ENCODE measurements at regions not wholly inside any gene's neighbourhood (a gene's known extent, or its start where the extent isn't known, plus 50 kb on each side); places are given as distances from the start of the nearest gene placed in this dataset.

GRCh38 chr4:165803005-165803404 is 70.0 kb upstream of the TLL1 start:
- POLR2A ChIA-PET, result no interaction called here
- no peak for DNase-seq (ENCODE audit: low read depth, low spot score)
- CTCF ChIA-PET, result no interaction called here
- no peak for TF ChIP-seq CTCF (IDR thresholded peaks at IDR 0.05; ENCODE audit: low read depth, low read length)
- Histone ChIP-seq H3K27ac (ENCODE audit: low read depth, low read length) (no peak overlapping the region), H3K4me3 (ENCODE audit: low read depth, low read length) (no peak overlapping the region), H3K9me3 (ENCODE audit: control insufficient read depth, insufficient read depth, low read length) (peaks cover 8% of the 10 kb centered on the region), H3K27me3 (ENCODE audit: control insufficient read depth, insufficient read depth, low read length) (no peaks in the 10 kb centered on the region)

- Histone ChIP-seq H3K27me3 (ENCODE audit: control insufficient read depth, insufficient read depth, low read length) (no peaks in the 10 kb centered on the region), H3K9me3 (ENCODE audit: control insufficient read depth, insufficient read depth, low read length) (no peaks in the 10 kb centered on the region), H3K27ac (ENCODE audit: low read depth, low read length) (no peak overlapping the region), H3K4me3 (ENCODE audit: low read depth, low read length) (no peak overlapping the region)
- ChIA-PET POLR2A (no interaction called here), CTCF (no interaction called here)
- no peak for DNase-seq (ENCODE audit: low read depth, low spot score)
- no peak for TF ChIP-seq CTCF (IDR thresholded peaks at IDR 0.05; ENCODE audit: low read depth, low read length)
These were observed 67.6 kb upstream of the TLL1 start for GRCh38 chr4:165805406-165805805.

- DNase-seq (ENCODE audit: low read depth, low spot score), result no peak
- Histone ChIP-seq H3K27ac (ENCODE audit: low read depth, low read length) (no peak overlapping the region), H3K27me3 (ENCODE audit: control insufficient read depth, insufficient read depth, low read length) (no peaks in the 10 kb centered on the region), H3K9me3 (ENCODE audit: control insufficient read depth, insufficient read depth, low read length) (no peaks in the 10 kb centered on the region), H3K4me3 (ENCODE audit: low read depth, low read length) (no peak overlapping the region)
- CTCF ChIA-PET, result no interaction called here
- POLR2A ChIA-PET, result no interaction called here
- no peak for TF ChIP-seq CTCF (IDR thresholded peaks at IDR 0.05; ENCODE audit: low read depth, low read length)
These were observed 66.4 kb upstream of the TLL1 start for GRCh38 chr4:165806613-165807012.

GRCh38 chr4:165810726-165811125 is 62.3 kb upstream of the TLL1 start:
- H3K27me3 ChIP-seq (ENCODE audit: control insufficient read depth, insufficient read depth, low read length), result no peaks in the 10 kb centered on the region
- H3K27ac ChIP-seq (ENCODE audit: low read depth, low read length), result no peak overlapping the region
- no peak for DNase-seq (ENCODE audit: low read depth, low spot score)
- no peak for TF ChIP-seq CTCF (IDR thresholded peaks at IDR 0.05; ENCODE audit: low read depth, low read length)
- ChIA-PET POLR2A (no interaction called here), CTCF (no interaction called here)
- no peak overlapping the region for H3K4me3 ChIP-seq (ENCODE audit: low read depth, low read length)
- no peaks in the 10 kb centered on the region for H3K9me3 ChIP-seq (ENCODE audit: control insufficient read depth, insufficient read depth, low read length)

GRCh38 chr4:165813606-165814005 is 59.4 kb upstream of the TLL1 start:
- H3K9me3 ChIP-seq (ENCODE audit: control insufficient read depth, insufficient read depth, low read length), result 0 out of 2 replicates have a peak, but pooled peaks cover under 1% of the 10 kb centered on the region
- no peak for DNase-seq (ENCODE audit: low read depth, low spot score)
- no peak for TF ChIP-seq CTCF (IDR thresholded peaks at IDR 0.05; ENCODE audit: low read depth, low read length)
- H3K4me3 ChIP-seq (ENCODE audit: low read depth, low read length), result no peak overlapping the region
- no peaks in the 10 kb centered on the region for H3K27me3 ChIP-seq (ENCODE audit: control insufficient read depth, insufficient read depth, low read length)
- ChIA-PET CTCF (no interaction called here), POLR2A (no interaction called here)
- H3K27ac ChIP-seq (ENCODE audit: low read depth, low read length), result no peak overlapping the region
